Brain pericyte (primary cell): ENCODE measurements at regions not wholly inside any gene's neighbourhood (a gene's known extent, or its start where the extent isn't known, plus 50 kb on each side); places are given as distances from the start of the nearest gene placed in this dataset.
"Not testable (repeated sequence)": the region's sequence is repeated elsewhere in the genome, so short reads cannot be mapped to it uniquely, and the experiment has no call there.

Source experiments
- DNase-seq: peaks from one replicate; pipeline ENCODE4 v3.0.0-alpha.2; 2012; ENCODE audit warnings: low read depth, low spot score

GRCh38 chr16:46519063-46519462, 102.1 kb downstream of the SHCBP1 start:
- DNase-seq = no peak

- DNase-seq = no peak
These were observed 124.5 kb downstream of the SHCBP1 start for GRCh38 chr16:46496701-46497100.

GRCh38 chr16:46482895-46483294, 138.3 kb downstream of the SHCBP1 start:
- DNase-seq = no peak

GRCh38 chr16:46466239-46466638, 154.9 kb downstream of the SHCBP1 start:
- DNase-seq = no peak

- not testable (repeated sequence) for DNase-seq
These were observed 166.4 kb downstream of the SHCBP1 start for GRCh38 chr16:46454801-46455200.

GRCh38 chr16:46428108-46429061, 192.8 kb downstream of the SHCBP1 start:
- DNase-seq = no peak

GRCh38 chr16:46427340-46428107, 193.7 kb downstream of the SHCBP1 start:
- DNase-seq = no peak

- DNase-seq = no peak
These were observed 194.8 kb downstream of the SHCBP1 start for GRCh38 chr16:46426336-46426735.

- no peak for DNase-seq
These were observed 217.2 kb downstream of the SHCBP1 start for GRCh38 chr16:46404028-46404427.

GRCh38 chr16:46398559-46398958, 222.6 kb downstream of the SHCBP1 start:
- not testable (repeated sequence) for DNase-seq

- not testable (repeated sequence) for DNase-seq
These were observed 224.3 kb downstream of the SHCBP1 start for GRCh38 chr16:46396883-46397270.

GRCh38 chr16:46396131-46396882, 224.9 kb downstream of the SHCBP1 start:
- DNase-seq = not testable (repeated sequence)

GRCh38 chr16:46395391-46395921, 225.7 kb downstream of the SHCBP1 start:
- not testable (repeated sequence) for DNase-seq

- DNase-seq = not testable (repeated sequence)
These were observed 226.2 kb downstream of the SHCBP1 start for GRCh38 chr16:46394963-46395362.

GRCh38 chr16:46394149-46394548, 227.0 kb downstream of the SHCBP1 start:
- not testable (repeated sequence) for DNase-seq

- DNase-seq = peak; percentile 47
These were observed 228.1 kb downstream of the SHCBP1 start for GRCh38 chr16:46392930-46393722.

GRCh38 chr16:46390660-46391462, 230.3 kb downstream of the SHCBP1 start:
- DNase-seq = not testable (repeated sequence)

- DNase-seq = peak; percentile 96
These were observed 231.6 kb downstream of the SHCBP1 start for GRCh38 chr16:46389561-46390041.

- not testable (repeated sequence) for DNase-seq
These were observed 232.2 kb downstream of the SHCBP1 start for GRCh38 chr16:46388939-46389491.
